K562 (cell line): ENCODE measurements at regions not wholly inside any gene's neighbourhood (a gene's known extent, or its start where the extent isn't known, plus 50 kb on each side); places are given as distances from the start of the nearest gene placed in this dataset.

Experiments used
- ATAC-seq: fragments of 200-7000 bp; cut with Tn5 transposase; 3 replicates; pipeline ENCODE4 v1.9.1; 2020; ENCODE audit warnings: moderate library complexity
- BruUV-seq: library from RNA; stranded (reverse); fragments of 400-500 nt; replicated peaks from 2 replicates; lab custom pipeline; 2021; lab: Mats Ljungman, UMichigan
- CTCF ChIA-PET: fragments of 300-600 bp; formaldehyde crosslinking; extraction: SDS; loops from one replicate; lab custom pipeline; 2021; ENCODE audit warnings: low intra/inter-chr PET ratio; lab: Yijun Ruan, JAX
- POLR2A ChIA-PET: fragments of 300-600, 350-650 bp; sonication (Branson Sonifier 250); formaldehyde crosslinking; extraction: SDS; loops from one replicate; lab custom pipeline; 2021; ENCODE audit warnings: antibody characterized with exemption, inconsistent platforms; lab: Yijun Ruan, JAX
- DNase-seq, 4 experiments: peaks; one replicate each; pipeline versions ENCODE4 v3.0.0 to v3.0.0-alpha.2; 2011 to 2018; ENCODE audit warnings: low spot score in 3 of 4, mixed read lengths in 3 of 4; ENCODE audit errors: extremely low read depth in 1 of 4
- FAIRE-seq: peaks from 2 replicates; lab custom pipeline; 2011; peaks lifted over from hg19 to GRCh38; lab: Jason Lieb, UNC
- H2AFZ ChIP-seq: 2 replicates; pipeline ENCODE4 v1.6.0; 2011; ENCODE audit warnings: low read depth, low read length, control low read depth, inconsistent platforms
- H3K27ac ChIP-seq: fragments of 200-600 bp; 3 replicates; pipeline ENCODE4 v1.8.0; 2011; ENCODE audit warnings: low read depth, mild to moderate bottlenecking, control low read depth, inconsistent platforms, low read length, moderate library complexity, mixed read lengths; ENCODE audit errors: extremely low read depth
- H3K27me3 ChIP-seq, 2 experiments: fragments of 300-600 bp in 1 of 2; 2 replicates in 1 of 2; 3 replicates in 1 of 2; pipeline versions ENCODE4 v1.6.0 to v1.8.0; 2011; ENCODE audit warnings: inconsistent platforms in 2 of 2, low read length in 2 of 2, mild to moderate bottlenecking in 1 of 2, mixed read lengths in 1 of 2, moderate library complexity in 1 of 2; ENCODE audit not compliant: control insufficient read depth in 2 of 2, insufficient read depth in 2 of 2
- H3K36me3 ChIP-seq: fragments of 300-600 bp; 3 replicates; pipeline ENCODE4 v1.8.0; 2011; ENCODE audit warnings: mild to moderate bottlenecking, low read length, inconsistent platforms; ENCODE audit not compliant: control insufficient read depth, insufficient read depth
- H3K4me1 ChIP-seq, 2 experiments: fragments of 200-600 bp in 1 of 2; replicated peaks in 1 of 2; 2 replicates in 1 of 2; 3 replicates in 1 of 2; pipeline versions ENCODE4 v1.5.1 to v1.8.0; 2011; ENCODE audit warnings: inconsistent platforms in 2 of 2, low read length in 2 of 2, mild to moderate bottlenecking in 1 of 2, mixed read lengths in 1 of 2, moderate library complexity in 1 of 2; ENCODE audit not compliant: control insufficient read depth in 2 of 2, insufficient read depth in 2 of 2
- H3K4me2 ChIP-seq: 2 replicates; pipeline ENCODE4 v1.6.1; 2011; ENCODE audit warnings: low read length, control low read depth, inconsistent platforms, mixed read lengths; ENCODE audit not compliant: insufficient read depth
- H3K4me3 ChIP-seq: fragments of 200-600 bp; sonication (generic), shearing (Covaris generic); 2 replicates; pipeline ENCODE4 v1.5.1; 2016; ENCODE audit warnings: control low read depth, inconsistent platforms
- H3K79me2 ChIP-seq: fragments of 200-600 bp; 3 replicates; pipeline ENCODE4 v1.8.0; 2011; ENCODE audit warnings: low read length, inconsistent platforms; ENCODE audit not compliant: control insufficient read depth, insufficient read depth
- H3K9ac ChIP-seq, 2 experiments: 2 replicates each; pipeline versions ENCODE4 v1.6.0 to v1.6.1; 2011; ENCODE audit warnings: low read depth in 2 of 2, low read length in 2 of 2, control low read depth in 1 of 2, inconsistent platforms in 1 of 2, mild to moderate bottlenecking in 1 of 2, mixed read lengths in 1 of 2; ENCODE audit not compliant: insufficient read depth in 1 of 2
- H3K9me1 ChIP-seq: one replicate; pipeline ENCODE4 v1.6.0; 2011; ENCODE audit warnings: inconsistent platforms, mild to moderate bottlenecking, low read length, moderate library complexity; ENCODE audit not compliant: control insufficient read depth, insufficient read depth
- H3K9me3 ChIP-seq: replicated peaks from 2 replicates; pipeline ENCODE4 v1.5.1; 2011; ENCODE audit warnings: low read depth, low read length, inconsistent platforms; ENCODE audit not compliant: control insufficient read depth, insufficient read depth
- H4K20me1 ChIP-seq: replicated peaks from 2 replicates; pipeline ENCODE4 v1.6.1; 2011; ENCODE audit warnings: low read length, inconsistent platforms, mixed read lengths; ENCODE audit not compliant: control insufficient read depth, insufficient read depth
- BCOR ChIP-seq: fragments of 450-650 bp; IDR thresholded peaks from 2 replicates; pipeline ENCODE4 v1.6.1; 2016
- CXXC5 ChIP-seq: fragments of 250-450 bp; sonication (Bioruptor Pico); IDR thresholded peaks from 2 replicates; pipeline ENCODE4 v1.8.0; 2022; ENCODE audit warnings: inconsistent platforms, mild to moderate bottlenecking, moderate library complexity
- DPF2 ChIP-seq: fragments of 450-650 bp; IDR thresholded peaks from 2 replicates; pipeline ENCODE4 v1.6.1; 2016
- ETV1 ChIP-seq: fragments of 450-650 bp; conservative IDR thresholded peaks from 2 replicates; pipeline ENCODE4 v1.6.1; 2016; ENCODE audit warnings: missing genetic modification characterization, control low read depth, low read depth, missing compliant biosample characterization
- GATA2 ChIP-seq: sonication (generic); formaldehyde crosslinking; IDR thresholded peaks from 2 replicates; pipeline ENCODE4 v1.4.0; 2020; ENCODE audit warnings: mild to moderate bottlenecking, missing genetic modification reagents
- HNRNPLL ChIP-seq: fragments of 200-400 bp; formaldehyde crosslinking; IDR thresholded peaks from 2 replicates; pipeline ENCODE4 v1.6.1; 2017; ENCODE audit warnings: low read length, low read depth, mild to moderate bottlenecking; ENCODE audit not compliant: poor library complexity, severe bottlenecking
- HNRNPUL1 ChIP-seq: fragments of 200-400 bp; formaldehyde crosslinking; IDR thresholded peaks from 2 replicates; pipeline ENCODE4 v1.6.1; 2017; ENCODE audit warnings: low read length
- KDM5B ChIP-seq: fragments of 200-600 bp; sonication (generic); IDR thresholded peaks from 2 replicates; pipeline ENCODE4 v1.6.1; 2012; ENCODE audit warnings: low read depth, mild to moderate bottlenecking, moderate library complexity, low read length, control low read depth, inconsistent platforms; ENCODE audit not compliant: insufficient replicate concordance
- POLR2AphosphoS5 ChIP-seq: IDR thresholded peaks from 2 replicates; pipeline ENCODE4 v1.6.1; 2011; ENCODE audit warnings: mild to moderate bottlenecking, low read depth, low read length, moderate library complexity; ENCODE audit not compliant: control insufficient read depth, insufficient read depth
- RCOR1 ChIP-seq, 2 experiments: IDR thresholded peaks; 2 replicates each; pipeline ENCODE4 v1.6.1; 2012; ENCODE audit warnings: low read depth in 2 of 2, low read length in 2 of 2, borderline replicate concordance in 1 of 2, improper control_type of control experiment in 1 of 2
- SAFB ChIP-seq: fragments of 200-400 bp; formaldehyde crosslinking; IDR thresholded peaks from 2 replicates; pipeline ENCODE4 v1.6.1; 2017; ENCODE audit warnings: low read depth, low read length, borderline replicate concordance
- YY1 ChIP-seq, 3 experiments: IDR thresholded peaks; 2 replicates each; pipeline ENCODE4 v1.6.1; 2011; ENCODE audit warnings: low read length in 2 of 3, mild to moderate bottlenecking in 2 of 3, moderate library complexity in 2 of 3, borderline replicate concordance in 1 of 3, control low read depth in 1 of 3, low read depth in 1 of 3; ENCODE audit not compliant: insufficient read depth in 3 of 3, insufficient replicate concordance in 2 of 3, control insufficient read depth in 1 of 3, insufficient read length in 1 of 3; ENCODE audit errors: extremely low read depth in 1 of 3
- ZNF551 ChIP-seq: fragments of 250-450 bp; sonication (Bioruptor Pico); IDR thresholded peaks from 2 replicates; pipeline ENCODE4 v1.5.0; 2021; ENCODE audit warnings: mild to moderate bottlenecking, moderate library complexity
- ZNF740 ChIP-seq, 3 experiments: fragments of 200-800 bp in 1 of 3; sonication (Bioruptor generic) in 1 of 3; sonication (generic) in 1 of 3; formaldehyde crosslinking in 1 of 3; IDR thresholded peaks; 2 replicates each; pipeline versions ENCODE4 v1.6.1 to v1.8.0; 2016 to 2022; ENCODE audit warnings: mild to moderate bottlenecking in 2 of 3, missing compliant biosample characterization in 2 of 3, missing genetic modification characterization in 2 of 3, missing genetic modification reagents in 1 of 3
- WGBS: fragments of 100-300 bp; shearing (Covaris generic); methylation state at CpG from one replicate; pipeline ENCODE4 v1.1.6; 2016; ENCODE audit warnings: low coverage, mixed read lengths; ENCODE audit not compliant: insufficient coverage; ENCODE audit errors: missing lambda C conversion rate; 5-methylcytosine and 5-hydroxymethylcytosine counted together
- in situ Hi-C: fragments of 300-500 bp; cut with MboI; formaldehyde crosslinking; loops from 4 replicates; pipeline ENCODE4 v1.15.0; 2018; ENCODE audit warnings: inconsistent platforms, mixed read lengths
- intact Hi-C: fragments of 100-400 bp; cut with micrococcal nuclease; formaldehyde crosslinking; loops from 2 replicates; pipeline ENCODE4 v1.14.2; 2022
- TF ChIP-seq, protein P1 (sequence below): sonication (generic); formaldehyde crosslinking; IDR thresholded peaks from 2 replicates; pipeline ENCODE4 v1.8.0; 2022; ENCODE audit warnings: mild to moderate bottlenecking, missing genetic modification reagents
- TF ChIP-seq, protein P2 (sequence below): fragments of 250-450 bp; sonication (Bioruptor Pico); IDR thresholded peaks from 2 replicates; pipeline ENCODE4 v1.8.0; 2021; ENCODE audit warnings: moderate library complexity, mild to moderate bottlenecking, inconsistent platforms

- TF ChIP-seq ZNF740 (CRISPR knock-in tag; IDR thresholded peaks at IDR 0.05) (no peak), ZNF740 (tag; IDR thresholded peaks at IDR 0.05) (no peak), DPF2 (no peak), SAFB (no peak), ZNF551 (no peak), HNRNPLL (no peak)
- TF ChIP-seq, all 486 proteins: peak for 0
Measured at GRCh38 chr18:66682855-66683322, 79.0 kb upstream of the CDH19 start (continued).

GRCh38 chr18:66676699-66677098 is 72.8 kb upstream of the CDH19 start:
- no peaks in the 10 kb centered on the region for H3K9me3 ChIP-seq
- ATAC-seq (no peak), DNase-seq (no peak), FAIRE-seq (no peak)
- intact Hi-C loops (no loop called here), in situ Hi-C loops (no loop called here)
- H3K36me3 ChIP-seq: no peaks in the 10 kb centered on the region
- H3K4me2 ChIP-seq: no peak overlapping the region
- 6% methylated on average over 3 of the region's 4 CpGs for WGBS
- no TSS peak for BruUV-seq
- ChIA-PET CTCF (no interaction called here), POLR2A (no interaction called here)
- H3K27ac ChIP-seq: no peak overlapping the region
- no peaks in the 10 kb centered on the region for H3K4me1 ChIP-seq
- no peaks in the 10 kb centered on the region for H4K20me1 ChIP-seq
- no peak overlapping the region for H3K9ac ChIP-seq
- no peaks in the 10 kb centered on the region for H3K79me2 ChIP-seq
- H3K9me1 ChIP-seq: no peaks in the 10 kb centered on the region
- H3K4me3 ChIP-seq: no peak overlapping the region
- no peak overlapping the region for H2AFZ ChIP-seq
- H3K27me3 ChIP-seq: no peaks in the 10 kb centered on the region
- TF ChIP-seq GATA2 (CRISPR knock-in tag) (no peak), HNRNPUL1 (no peak), BCOR (no peak), RCOR1 (IDR thresholded peaks at IDR 0.05; ENCODE audit: borderline replicate concordance in 1 of 2, low read depth in 2 of 2, low read length in 2 of 2) (no peak), ETV1 (tag) (no peak), YY1 (IDR thresholded peaks at IDR 0.05; ENCODE audit: borderline replicate concordance in 1 of 3, control insufficient read depth in 1 of 3, extremely low read depth in 1 of 3, insufficient read depth in 3 of 3, insufficient read length in 1 of 3, insufficient replicate concordance in 2 of 3, low read depth in 1 of 3, low read length in 2 of 3) (no peak), POLR2AphosphoS5 (no peak), KDM5B (no peak), CXXC5 (no peak)
- TF ChIP-seq, protein P1, sequence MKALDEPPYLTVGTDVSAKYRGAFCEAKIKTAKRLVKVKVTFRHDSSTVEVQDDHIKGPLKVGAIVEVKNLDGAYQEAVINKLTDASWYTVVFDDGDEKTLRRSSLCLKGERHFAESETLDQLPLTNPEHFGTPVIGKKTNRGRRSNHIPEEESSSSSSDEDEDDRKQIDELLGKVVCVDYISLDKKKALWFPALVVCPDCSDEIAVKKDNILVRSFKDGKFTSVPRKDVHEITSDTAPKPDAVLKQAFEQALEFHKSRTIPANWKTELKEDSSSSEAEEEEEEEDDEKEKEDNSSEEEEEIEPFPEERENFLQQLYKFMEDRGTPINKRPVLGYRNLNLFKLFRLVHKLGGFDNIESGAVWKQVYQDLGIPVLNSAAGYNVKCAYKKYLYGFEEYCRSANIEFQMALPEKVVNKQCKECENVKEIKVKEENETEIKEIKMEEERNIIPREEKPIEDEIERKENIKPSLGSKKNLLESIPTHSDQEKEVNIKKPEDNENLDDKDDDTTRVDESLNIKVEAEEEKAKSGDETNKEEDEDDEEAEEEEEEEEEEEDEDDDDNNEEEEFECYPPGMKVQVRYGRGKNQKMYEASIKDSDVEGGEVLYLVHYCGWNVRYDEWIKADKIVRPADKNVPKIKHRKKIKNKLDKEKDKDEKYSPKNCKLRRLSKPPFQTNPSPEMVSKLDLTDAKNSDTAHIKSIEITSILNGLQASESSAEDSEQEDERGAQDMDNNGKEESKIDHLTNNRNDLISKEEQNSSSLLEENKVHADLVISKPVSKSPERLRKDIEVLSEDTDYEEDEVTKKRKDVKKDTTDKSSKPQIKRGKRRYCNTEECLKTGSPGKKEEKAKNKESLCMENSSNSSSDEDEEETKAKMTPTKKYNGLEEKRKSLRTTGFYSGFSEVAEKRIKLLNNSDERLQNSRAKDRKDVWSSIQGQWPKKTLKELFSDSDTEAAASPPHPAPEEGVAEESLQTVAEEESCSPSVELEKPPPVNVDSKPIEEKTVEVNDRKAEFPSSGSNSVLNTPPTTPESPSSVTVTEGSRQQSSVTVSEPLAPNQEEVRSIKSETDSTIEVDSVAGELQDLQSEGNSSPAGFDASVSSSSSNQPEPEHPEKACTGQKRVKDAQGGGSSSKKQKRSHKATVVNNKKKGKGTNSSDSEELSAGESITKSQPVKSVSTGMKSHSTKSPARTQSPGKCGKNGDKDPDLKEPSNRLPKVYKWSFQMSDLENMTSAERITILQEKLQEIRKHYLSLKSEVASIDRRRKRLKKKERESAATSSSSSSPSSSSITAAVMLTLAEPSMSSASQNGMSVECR (CRISPR knock-in tag): no peak
- TF ChIP-seq, protein P2, sequence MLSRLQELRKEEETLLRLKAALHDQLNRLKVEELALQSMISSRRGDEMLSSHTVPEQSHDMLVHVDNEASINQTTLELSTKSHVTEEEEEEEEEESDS (CRISPR knock-in tag): no peak
